HCT116 (cell line): ENCODE measurements at regions not wholly inside any gene's neighbourhood (a gene's known extent, or its start where the extent isn't known, plus 50 kb on each side); places are given as distances from the start of the nearest gene placed in this dataset.

Source experiments
- ATAC-seq: fragments of 200-7000 bp; cut with Tn5 transposase; 2 replicates; pipeline ENCODE4 v1.9.1; 2020; ENCODE audit warnings: mild to moderate bottlenecking, moderate library complexity
- BruUV-seq: library from RNA; stranded (reverse); fragments of 400-500 nt; replicated peaks from 2 replicates; lab custom pipeline; 2021; lab: Mats Ljungman, UMichigan
- CTCF ChIA-PET: fragments of 300-600 bp; sonication (Branson Sonifier 250); formaldehyde crosslinking; loops from one replicate; lab custom pipeline; 2021; ENCODE audit warnings: antibody characterized with exemption; lab: Charles Lee
- POLR2A ChIA-PET: fragments of 300-600, 350-600 bp; sonication (Branson Sonifier 250); formaldehyde crosslinking; loops from one replicate; lab custom pipeline; 2021; ENCODE audit warnings: antibody characterized with exemption; lab: Charles Lee
- RAD21 ChIA-PET, 2 experiments: fragments of 300-600 bp; sonication (Branson Sonifier 250); formaldehyde crosslinking; loops; one replicate each; lab custom pipeline; 2023; ENCODE audit warnings: low total read pairs in 2 of 2; ENCODE audit not compliant: uncharacterized antibody in 2 of 2, unreplicated experiment in 2 of 2, low non-redundant PET in 1 of 2; lab: Charles Lee
- DNase-seq: peaks from one replicate; pipeline ENCODE4 v3.0.0-alpha.2; 2010; ENCODE audit warnings: low read depth, low spot score
- H2AFZ ChIP-seq: fragments of 200-600 bp; shearing (Covaris generic), sonication (generic); 2 replicates; pipeline ENCODE4 v1.6.1; 2017; ENCODE audit warnings: low read depth, mixed run types, mixed read lengths, antibody characterized with exemption, low read length; ENCODE audit not compliant: poor library complexity, severe bottlenecking
- H3K27ac ChIP-seq: 2 replicates; pipeline ENCODE4 v1.5.1; 2012; ENCODE audit warnings: low read depth, low read length
- H3K27me3 ChIP-seq: fragments of 200-600 bp; sonication (generic); 2 replicates; pipeline ENCODE4 v1.6.1; 2016; ENCODE audit warnings: mixed run types, low read length, mixed read lengths; ENCODE audit not compliant: insufficient read depth
- H3K36me3 ChIP-seq, 2 experiments: fragments of 200-500 bp in 1 of 2; fragments of 200-600 bp in 1 of 2; sonication (Bioruptor generic) in 1 of 2; sonication (generic) in 1 of 2; 2 replicates each; pipeline versions ENCODE4 v1.5.1 to v1.6.1; 2014 to 2016; ENCODE audit warnings: low read length in 2 of 2, inconsistent platforms in 1 of 2, mixed read lengths in 1 of 2, mixed run types in 1 of 2; ENCODE audit not compliant: insufficient read depth in 2 of 2, control insufficient read depth in 1 of 2
- H3K4me1 ChIP-seq, 2 experiments: fragments of 200-600 bp in 1 of 2; sonication (generic) in 1 of 2; 2 replicates each; pipeline versions ENCODE4 v1.5.1 to v1.6.1; 2012 to 2017; ENCODE audit warnings: low read length in 2 of 2, inconsistent platforms in 1 of 2, mild to moderate bottlenecking in 1 of 2, mixed read lengths in 1 of 2, mixed run types in 1 of 2, moderate library complexity in 1 of 2; ENCODE audit not compliant: insufficient read depth in 2 of 2, control insufficient read depth in 1 of 2
- H3K4me2 ChIP-seq: fragments of 200-600 bp; sonication (generic); 2 replicates; pipeline ENCODE4 v1.6.1; 2017; ENCODE audit warnings: mixed run types, low read length, mixed read lengths
- H3K4me3 ChIP-seq, 2 experiments: fragments of 200-600 bp in 1 of 2; sonication (generic) in 1 of 2; replicated peaks in 1 of 2; 2 replicates each; pipeline ENCODE4 v1.5.1; 2011 to 2016; ENCODE audit warnings: low read length in 2 of 2, control low read depth in 1 of 2, low read depth in 1 of 2, mild to moderate bottlenecking in 1 of 2, mixed read lengths in 1 of 2, mixed run types in 1 of 2
- H3K79me2 ChIP-seq: fragments of 200-600 bp; sonication (generic); 2 replicates; pipeline ENCODE4 v1.6.1; 2017; ENCODE audit warnings: mild to moderate bottlenecking, mixed run types, low read length, moderate library complexity, mixed read lengths; ENCODE audit not compliant: insufficient read depth
- H3K9ac ChIP-seq: fragments of 200-600 bp; sonication (generic); 2 replicates; pipeline ENCODE4 v1.6.1; 2016; ENCODE audit warnings: low read length, mixed read lengths
- H3K9me2 ChIP-seq: fragments of 200-600 bp; sonication (generic), shearing (Covaris generic); 2 replicates; pipeline ENCODE4 v1.6.1; 2017; ENCODE audit warnings: mixed run types, mild to moderate bottlenecking, moderate library complexity; ENCODE audit not compliant: insufficient read depth
- H3K9me3 ChIP-seq, 2 experiments: fragments of 200-500 bp in 1 of 2; fragments of 200-600 bp in 1 of 2; sonication (Bioruptor generic) in 1 of 2; sonication (generic) in 1 of 2; 2 replicates each; pipeline ENCODE4 v1.6.1; 2014 to 2017; ENCODE audit warnings: low read length in 2 of 2, mixed read lengths in 2 of 2, inconsistent platforms in 1 of 2, low read depth in 1 of 2, mild to moderate bottlenecking in 1 of 2, mixed run types in 1 of 2, moderate library complexity in 1 of 2; ENCODE audit not compliant: control insufficient read depth in 1 of 2, insufficient read depth in 1 of 2
- H4K20me1 ChIP-seq: fragments of 200-600 bp; sonication (generic), shearing (Covaris generic); 2 replicates; pipeline ENCODE4 v1.6.1; 2017; ENCODE audit warnings: mixed run types, mild to moderate bottlenecking, moderate library complexity; ENCODE audit not compliant: insufficient read depth
- CBX3 ChIP-seq: IDR thresholded peaks from 2 replicates; pipeline ENCODE4 v1.6.1; 2012; ENCODE audit warnings: low read depth
- EZH2phosphoT487 ChIP-seq: fragments of 200-600 bp; IDR thresholded peaks from 2 replicates; pipeline ENCODE4 v1.6.1; 2018; ENCODE audit warnings: antibody characterized with exemption, borderline replicate concordance
- POLR2AphosphoS5 ChIP-seq: IDR thresholded peaks from 2 replicates; pipeline ENCODE4 v1.6.1; 2011; ENCODE audit warnings: mild to moderate bottlenecking, low read depth, low read length, moderate library complexity
- SIN3A ChIP-seq: IDR thresholded peaks from 2 replicates; pipeline ENCODE4 v1.6.1; 2012; ENCODE audit warnings: low read depth
- SRF ChIP-seq: IDR thresholded peaks from 2 replicates; pipeline ENCODE4 v1.6.1; 2012; ENCODE audit warnings: low read depth
- YY1 ChIP-seq: IDR thresholded peaks from 2 replicates; pipeline ENCODE4 v1.6.1; 2011; ENCODE audit warnings: low read length, low read depth, moderate library complexity, mild to moderate bottlenecking; ENCODE audit not compliant: insufficient replicate concordance; ENCODE audit errors: extremely low read depth
- ZFX ChIP-seq: fragments of 450-650 bp; IDR thresholded peaks from 2 replicates; pipeline ENCODE4 v1.6.1; 2017
- intact Hi-C: fragments of 100-400 bp; cut with micrococcal nuclease; formaldehyde crosslinking; loops from 2 replicates; pipeline ENCODE4 v1.10.0; 2022

DNA sequence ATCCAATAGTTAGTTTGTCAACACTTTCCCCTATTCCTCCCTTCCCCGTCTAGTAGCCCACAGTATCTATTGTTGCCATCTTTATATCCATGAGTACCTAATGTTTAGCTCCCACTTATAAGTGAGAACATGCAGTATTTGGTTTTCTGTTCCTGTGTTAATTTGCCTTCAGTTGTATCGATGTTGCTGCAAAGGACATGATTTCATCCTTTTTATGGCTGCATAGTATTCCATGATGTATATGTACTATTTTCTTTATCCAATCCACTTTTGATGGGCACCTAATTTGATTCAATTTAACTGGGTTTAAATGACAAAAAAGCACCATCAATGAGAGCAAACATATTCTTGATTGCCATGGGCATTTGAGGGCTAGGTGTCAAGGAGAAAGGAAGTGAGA is 321.5 kb upstream of the TBX18 start:
- no TSS peak for BruUV-seq
- ChIA-PET RAD21 (no interaction called here), POLR2A (no interaction called here), CTCF (no interaction called here)
- intact Hi-C loops: no loop called here
- no peaks in the 10 kb centered on the region for H3K9me3 ChIP-seq
- no peak for ATAC-seq
- TF ChIP-seq CBX3 (no peak), SIN3A (no peak), EZH2phosphoT487 (no peak), YY1 (no peak), SRF (no peak)
- TF ChIP-seq, all 23 proteins: peak for 0
- no peaks in the 10 kb centered on the region for H3K79me2 ChIP-seq
- no peaks in the 10 kb centered on the region for H3K9me2 ChIP-seq
- H3K27me3 ChIP-seq: peaks cover 7% of the 10 kb centered on the region; the same call in 1 of the 2 replicates
- H3K36me3 ChIP-seq: no peaks in the 10 kb centered on the region
- no peaks in the 10 kb centered on the region for H3K4me1 ChIP-seq
- DNase-seq: no peak
- no peak overlapping the region for H3K4me2 ChIP-seq
- H3K27ac ChIP-seq: no peak overlapping the region
- H4K20me1 ChIP-seq: no peaks in the 10 kb centered on the region
- H2AFZ ChIP-seq: no peak overlapping the region
- H3K4me3 ChIP-seq: no peak overlapping the region
- no peak overlapping the region for H3K9ac ChIP-seq

DNA sequence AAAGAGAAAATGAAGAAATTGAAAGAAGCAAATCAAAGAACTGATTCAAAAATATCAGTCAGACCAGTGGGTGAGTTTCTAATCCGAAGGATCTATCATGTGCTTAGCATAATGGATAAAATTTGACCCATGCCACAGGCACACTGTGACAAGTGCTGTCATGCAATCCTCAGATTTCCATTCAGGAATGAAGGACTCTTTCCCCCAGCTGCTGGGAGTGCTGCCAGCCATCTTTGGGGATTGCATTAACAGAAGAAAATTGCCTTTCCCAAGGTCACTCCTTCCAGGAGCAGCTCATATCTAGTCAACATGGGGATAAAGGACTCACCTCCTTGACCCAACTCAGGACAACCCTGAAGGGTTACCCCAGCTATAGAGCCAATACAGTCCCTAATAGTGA is 316.7 kb upstream of the TBX18 start:
- CTCF ChIA-PET: no interaction called here
- H3K9me2 ChIP-seq: no peaks in the 10 kb centered on the region
- H2AFZ ChIP-seq: no peak overlapping the region
- no peaks in the 10 kb centered on the region for H4K20me1 ChIP-seq
- TF ChIP-seq ZFX (no peak), SRF (no peak), POLR2AphosphoS5 (no peak)
- TF ChIP-seq, all 23 proteins: peak for 0
- Histone ChIP-seq H3K4me2 (no peak overlapping the region), H3K4me3 (no peak overlapping the region), H3K36me3 (no peaks in the 10 kb centered on the region), H3K79me2 (no peaks in the 10 kb centered on the region), H3K9me3 (no peaks in the 10 kb centered on the region), H3K27me3 (peaks cover 21% of the 10 kb centered on the region), H3K4me1 (peaks cover 0 to 12% of the 10 kb centered on the region in 2 experiments; a peak in 3 of 4 replicates), H3K27ac (no peak overlapping the region), H3K9ac (no peak overlapping the region)
- intact Hi-C loops: no loop called here
- ChIA-PET RAD21 (no interaction called here), POLR2A (no interaction called here)
- no peak for ATAC-seq
- no peak for DNase-seq
- no TSS peak for BruUV-seq
